Daoy (cell line): ENCODE measurements at regions not wholly inside any gene's neighbourhood (a gene's known extent, or its start where the extent isn't known, plus 50 kb on each side); places are given as distances from the start of the nearest gene placed in this dataset.
"Not testable (repeated sequence)": the region's sequence is repeated elsewhere in the genome, so short reads cannot be mapped to it uniquely, and the experiment has no call there.

ENCODE experiments used
- DNase-seq: peaks from one replicate; pipeline ENCODE4 v3.0.0-alpha.2; 2015; ENCODE audit warnings: low read depth

DNA sequence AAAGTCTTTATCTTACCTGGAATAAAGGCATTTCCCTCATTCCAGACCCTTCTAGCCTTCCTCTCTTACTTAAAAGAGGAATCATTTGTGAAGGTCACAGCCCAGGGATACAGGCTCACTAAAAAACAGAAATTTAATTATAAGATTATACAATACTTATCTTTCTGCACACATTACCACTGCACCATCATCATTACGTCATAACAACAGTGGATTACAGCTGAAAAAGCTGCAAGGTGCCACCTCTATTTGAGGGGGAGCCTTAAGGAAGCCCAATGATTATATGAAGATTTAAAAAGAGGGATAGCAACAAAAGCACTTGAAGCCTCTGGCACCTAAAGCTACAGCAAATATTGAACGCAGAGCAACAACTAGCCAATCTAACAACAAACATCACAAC, 452.9 kb upstream of the EYS start:
- DNase-seq = no peak

DNA sequence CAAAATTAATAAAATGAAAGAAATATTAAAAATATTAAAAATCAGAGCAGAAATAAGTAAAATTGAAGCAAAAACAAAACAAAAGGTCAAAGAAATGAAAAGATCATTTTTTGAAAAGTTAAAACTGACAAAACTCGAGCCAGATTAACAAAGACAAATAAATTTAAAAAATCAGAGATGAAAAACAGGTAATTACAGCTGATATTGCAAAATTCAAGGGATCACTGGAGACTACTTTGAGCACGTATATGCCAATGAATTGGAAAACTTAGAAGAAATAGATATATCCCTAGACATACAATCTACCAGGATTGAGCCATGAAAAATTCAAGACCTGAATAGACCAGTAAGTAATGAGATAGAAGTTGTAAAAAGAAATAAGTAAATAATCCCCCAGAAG, 446.2 kb upstream of the EYS start:
- DNase-seq = no peak

DNA sequence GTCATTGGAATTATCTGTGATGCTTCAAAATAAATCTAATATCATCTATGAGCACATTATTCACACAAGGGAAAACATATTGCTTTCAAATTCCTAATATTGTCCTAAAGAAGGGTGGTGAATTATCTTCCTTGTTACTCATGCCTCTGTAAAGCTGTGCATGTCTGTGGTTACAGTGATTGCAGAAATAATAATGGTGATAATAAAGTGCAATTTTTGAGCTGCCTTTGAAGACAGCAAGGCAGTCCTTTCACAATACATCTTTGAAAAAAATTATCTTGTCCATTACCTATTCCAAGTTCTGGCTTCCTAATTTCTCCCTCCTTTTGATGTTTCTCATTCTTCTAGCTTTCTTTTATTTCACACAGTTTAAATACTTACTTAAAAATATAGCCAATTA, 442.1 kb upstream of the EYS start:
- DNase-seq = no peak

DNA sequence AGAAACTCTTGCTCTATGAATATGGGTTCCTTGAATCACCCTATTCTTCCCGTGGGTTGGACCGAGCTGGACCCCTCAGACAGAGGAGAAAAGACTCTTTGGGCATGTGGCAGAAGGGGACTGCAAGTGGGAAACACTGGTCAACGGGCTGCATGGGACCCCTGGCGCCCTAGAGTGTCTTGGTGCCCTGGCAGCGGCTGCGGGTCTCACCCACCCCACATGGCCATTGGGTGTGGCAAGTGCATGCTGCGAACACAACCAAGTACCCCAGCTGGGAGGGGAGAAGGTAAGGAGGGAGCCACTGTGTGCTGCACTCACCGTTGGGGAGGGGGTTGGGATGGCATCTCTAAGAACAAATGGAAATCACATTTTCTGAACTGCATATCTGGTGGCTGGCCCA, 438.8 kb upstream of the EYS start:
- no peak for DNase-seq

DNA sequence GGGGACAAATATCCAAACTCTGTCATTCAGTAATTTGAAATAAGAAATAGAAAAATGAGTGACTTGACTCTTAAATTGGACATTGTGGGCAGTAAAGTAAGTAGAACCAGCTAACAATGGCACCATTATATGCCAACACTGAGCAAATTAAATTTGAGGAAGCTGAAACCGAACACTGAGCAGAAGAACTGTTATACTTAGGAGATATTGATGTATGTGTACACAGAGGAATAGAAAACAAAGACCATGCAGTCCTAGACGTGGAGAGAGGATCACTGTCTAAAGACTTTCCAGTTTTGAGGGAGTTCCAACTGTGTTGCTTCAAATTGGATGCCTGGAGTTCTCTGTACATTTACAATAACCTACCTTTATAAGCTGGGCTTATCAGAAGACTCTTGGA, 427.0 kb upstream of the EYS start:
- DNase-seq = no peak

DNA sequence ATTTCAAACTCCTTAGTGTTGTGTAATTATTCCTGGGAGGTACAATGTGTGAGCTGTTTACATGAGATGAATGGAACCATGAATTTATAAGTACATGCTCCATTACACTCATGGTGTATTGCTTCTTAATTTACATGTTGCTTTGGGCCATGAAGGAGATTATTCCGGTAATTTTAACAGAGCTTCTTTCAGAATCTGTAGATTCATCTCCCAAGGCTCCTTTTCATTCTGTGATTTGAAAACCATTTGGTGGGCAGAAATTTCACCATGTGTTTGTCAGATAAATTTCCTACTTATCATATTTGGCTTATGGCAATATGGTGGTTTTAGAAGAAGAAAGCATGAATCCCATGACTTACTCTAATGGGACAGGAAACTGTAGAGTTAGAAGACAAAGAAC, 421.6 kb upstream of the EYS start:
- no peak for DNase-seq

DNA sequence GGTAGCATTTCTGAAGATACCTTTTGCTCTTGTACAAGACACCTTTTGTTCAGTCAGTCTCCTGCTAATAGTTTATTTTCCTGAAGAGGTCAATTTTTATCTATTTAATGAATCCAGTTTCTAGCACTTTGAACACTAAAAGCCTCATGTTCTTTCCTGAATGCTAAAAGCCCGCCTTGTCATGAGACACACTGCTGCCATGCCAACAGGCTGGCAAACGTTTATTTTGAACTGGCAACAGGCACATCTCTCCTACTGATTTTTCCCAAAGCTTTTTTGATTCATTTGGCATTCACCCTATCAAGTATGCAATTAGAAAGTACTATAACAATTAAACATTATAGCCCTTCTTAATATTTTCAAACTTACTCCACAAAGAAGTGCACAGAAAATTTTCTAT, 421.2 kb upstream of the EYS start:
- no peak for DNase-seq

DNA sequence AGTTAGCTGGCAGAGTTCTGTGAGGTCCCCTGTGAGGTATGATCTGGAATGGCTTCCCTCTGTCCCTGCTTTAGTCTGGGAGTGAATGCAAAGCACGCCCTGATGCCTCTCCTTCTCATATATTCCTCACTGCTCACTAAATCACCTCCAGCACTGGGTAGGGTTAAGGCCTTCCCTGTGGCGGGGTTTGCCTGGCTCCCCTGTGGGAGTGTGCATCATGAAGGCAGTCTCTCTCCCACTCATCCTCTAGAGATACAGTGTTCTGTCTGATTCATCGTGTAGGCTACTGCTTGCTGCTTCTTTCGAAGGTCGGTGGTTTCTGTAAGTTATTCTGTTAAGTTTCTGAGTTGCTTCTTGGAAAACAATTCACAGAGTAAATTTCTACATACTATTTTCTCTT, 420.0 kb upstream of the EYS start:
- no peak for DNase-seq

DNA sequence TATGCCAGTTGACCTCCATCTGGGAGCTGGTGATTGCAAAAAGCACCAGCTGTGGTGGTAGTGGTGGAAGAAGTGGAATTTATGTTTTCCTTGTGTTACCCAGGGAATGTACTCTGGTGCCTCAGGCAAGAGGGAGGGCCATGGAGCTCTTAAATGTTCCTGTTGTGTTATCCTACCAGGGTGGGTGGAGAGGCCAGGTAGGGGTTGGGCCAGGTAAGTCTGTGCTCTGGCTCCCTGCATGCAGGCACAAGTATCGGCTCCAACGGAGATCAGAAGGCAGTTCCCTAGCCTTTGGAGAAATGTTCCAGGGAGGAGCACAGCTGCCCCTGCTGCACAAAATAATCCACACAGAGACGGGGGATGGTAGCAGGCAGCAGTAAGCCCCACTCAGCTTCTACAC, 419.3 kb upstream of the EYS start:
- no peak for DNase-seq

DNA sequence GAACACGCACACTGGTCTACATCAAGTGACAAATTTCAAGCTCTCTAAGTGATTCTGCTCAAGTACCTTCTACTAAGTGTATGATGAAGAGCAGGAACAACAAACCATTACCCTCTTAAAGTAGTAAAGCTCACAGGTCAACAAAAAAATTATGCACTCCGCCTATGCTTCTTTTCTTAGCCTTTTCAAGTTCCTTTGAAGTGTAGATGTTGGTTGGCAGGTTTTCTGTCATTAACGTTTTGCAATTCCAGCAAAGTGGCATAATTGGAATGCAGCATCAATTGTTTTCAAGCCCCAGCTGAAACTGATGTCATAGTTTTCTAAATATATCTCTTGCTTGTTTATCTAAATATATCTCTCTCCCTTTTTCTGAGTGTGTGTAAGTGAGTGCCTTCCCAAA, 396.9 kb upstream of the EYS start:
- DNase-seq = no peak

DNA sequence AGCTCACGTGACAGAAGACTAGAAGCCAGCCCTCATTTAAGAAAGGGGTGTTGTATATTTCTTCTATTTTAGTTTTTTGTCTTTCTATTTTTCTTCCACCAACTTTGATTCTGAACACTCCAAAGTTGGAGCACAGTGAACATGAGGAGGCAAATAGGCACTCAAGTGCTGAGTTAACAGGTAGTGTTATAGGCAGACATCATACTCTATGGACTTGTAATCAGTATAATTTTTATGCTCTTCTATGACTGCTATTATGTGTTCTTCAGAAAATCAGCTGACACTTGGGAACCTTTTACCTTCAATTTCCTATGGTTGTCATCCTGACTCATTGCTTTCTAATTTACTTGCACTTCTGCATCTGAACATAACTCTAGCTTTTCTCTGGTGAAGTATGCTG, 396.3 kb upstream of the EYS start:
- no peak for DNase-seq

DNA sequence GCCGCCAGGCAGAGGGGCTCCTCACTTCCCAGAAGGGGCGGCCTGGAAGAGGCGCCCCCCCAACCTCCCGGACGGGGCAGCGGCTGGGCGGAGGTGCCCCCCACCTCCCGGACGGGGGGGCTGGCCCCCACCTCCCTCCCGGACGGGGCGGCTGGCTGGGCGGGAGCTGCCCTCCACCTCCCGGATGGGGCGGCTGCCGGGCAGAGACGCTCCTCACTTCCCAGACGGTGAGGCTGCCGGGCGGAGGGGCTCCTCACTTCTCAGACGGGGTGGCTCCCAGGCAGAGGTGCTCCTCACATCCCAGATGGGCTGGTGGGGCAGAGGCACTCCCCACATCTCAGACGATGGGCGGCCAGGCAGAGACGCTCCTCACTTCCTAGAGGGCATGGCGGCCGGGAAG, 389.7 kb upstream of the EYS start:
- no peak for DNase-seq

DNA sequence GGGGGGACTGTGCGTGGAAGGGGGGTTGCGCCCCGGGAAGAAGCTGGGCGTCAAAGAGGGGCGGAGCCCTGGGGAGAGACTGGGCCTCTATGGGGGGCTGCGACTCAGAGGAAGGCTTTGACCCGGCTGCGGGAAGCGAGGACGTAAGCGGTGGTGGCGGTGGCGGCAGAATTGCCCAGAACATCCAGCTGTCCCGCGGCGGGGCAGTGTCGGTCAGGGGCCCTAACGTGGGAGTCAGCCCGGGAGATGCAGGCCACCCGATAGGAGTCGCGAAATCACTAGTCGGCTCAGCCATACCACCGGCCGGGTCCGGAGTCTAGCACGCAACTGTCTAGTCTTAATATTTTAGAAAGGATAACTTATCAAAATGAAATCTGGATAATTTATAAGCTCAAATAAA, 387.6 kb upstream of the EYS start:
- no peak for DNase-seq

DNA sequence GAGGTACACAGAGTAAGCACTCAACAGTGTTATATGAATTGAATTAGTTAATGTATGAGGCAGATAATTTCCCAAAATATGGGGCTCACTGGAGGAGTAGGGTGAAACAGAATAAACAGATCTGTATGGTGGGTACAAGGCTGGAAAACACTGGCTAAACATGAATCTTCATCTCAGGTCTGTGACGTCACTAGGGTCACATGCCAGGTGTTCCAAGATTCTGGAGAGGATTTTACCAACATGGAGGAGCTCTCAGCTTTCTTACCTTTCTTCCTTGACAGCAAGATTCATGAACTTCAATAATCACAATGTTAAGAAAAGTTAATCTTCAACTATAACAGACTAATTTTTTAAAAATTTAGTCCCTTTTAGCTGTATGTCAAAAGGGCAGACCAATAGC, 385.3 kb upstream of the EYS start:
- DNase-seq = not testable (repeated sequence)

DNA sequence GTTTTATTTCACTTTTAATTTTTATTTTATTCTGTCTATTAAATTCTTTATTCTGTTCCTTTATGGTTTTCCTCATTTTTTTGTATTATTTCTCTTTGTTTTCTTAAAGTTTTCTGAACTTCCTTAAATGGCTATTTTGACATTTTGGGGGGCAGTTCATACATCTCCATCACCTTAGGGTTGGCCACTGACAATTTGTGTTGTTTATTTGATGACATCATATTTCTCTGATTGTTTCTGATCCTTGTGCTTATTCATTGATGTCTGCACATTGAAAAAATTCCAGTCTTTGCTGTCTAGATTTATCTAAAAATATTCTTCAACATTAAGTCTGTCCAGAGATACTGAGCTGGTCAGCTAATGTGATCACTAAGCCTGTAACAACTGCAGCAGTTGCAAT, 379.5 kb upstream of the EYS start:
- no peak for DNase-seq

DNA sequence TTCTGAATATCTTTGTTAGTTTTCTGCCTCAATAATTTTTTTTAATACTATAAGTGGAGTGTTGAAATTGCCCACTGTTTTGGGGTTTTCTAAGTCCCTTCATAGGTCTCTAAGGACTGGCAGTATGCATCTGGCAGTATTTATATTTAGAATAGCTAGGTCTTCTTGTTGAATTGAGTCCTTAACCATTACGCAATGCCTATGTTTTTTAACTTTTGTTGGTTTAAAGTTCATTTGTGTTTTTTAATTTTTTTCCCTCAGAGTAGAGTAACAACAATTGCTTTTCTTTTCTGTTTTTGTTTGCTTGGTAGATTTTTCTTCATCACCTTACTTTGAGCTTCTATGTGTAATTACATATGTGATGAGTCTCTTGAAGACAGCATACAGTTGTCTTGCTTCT, 375.9 kb upstream of the EYS start:
- no peak for DNase-seq

DNA sequence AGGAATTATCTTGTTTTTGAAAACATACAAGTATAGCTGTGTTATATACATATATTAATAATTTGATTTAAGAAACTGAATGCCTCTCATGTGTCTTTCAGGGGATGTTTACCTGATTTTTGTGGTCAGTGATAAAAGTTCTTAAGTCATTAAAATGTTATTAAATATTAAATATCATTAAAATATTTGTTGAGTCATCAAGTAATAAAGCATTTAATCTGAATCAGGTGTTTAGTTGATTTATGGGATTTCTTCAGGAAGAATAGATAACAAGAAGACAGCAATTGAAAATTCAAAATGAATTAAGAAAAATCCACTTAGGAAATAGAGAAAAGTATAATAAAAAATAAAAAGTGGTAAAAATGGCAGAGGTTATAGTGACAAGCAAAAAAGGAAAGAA, 361.9 kb upstream of the EYS start:
- no peak for DNase-seq

DNA sequence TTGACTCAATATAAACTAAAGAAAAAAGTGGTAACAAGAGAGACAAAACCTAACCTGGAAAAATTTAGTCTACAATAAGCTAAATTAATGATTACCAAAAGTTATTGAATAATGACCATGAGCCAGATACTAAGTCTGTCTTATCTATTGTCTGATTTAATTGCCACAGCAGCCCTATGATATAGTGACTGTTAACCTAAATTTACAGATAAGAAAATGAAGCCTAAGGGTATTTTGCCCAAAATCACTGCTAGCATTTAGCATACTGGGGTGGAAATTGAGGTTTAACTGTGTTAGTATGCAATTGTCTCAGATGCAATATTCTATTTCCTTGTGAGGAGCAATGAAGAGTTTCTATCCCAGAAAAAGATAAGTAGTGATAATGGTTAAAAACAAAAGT, 361.0 kb upstream of the EYS start:
- no peak for DNase-seq

DNA sequence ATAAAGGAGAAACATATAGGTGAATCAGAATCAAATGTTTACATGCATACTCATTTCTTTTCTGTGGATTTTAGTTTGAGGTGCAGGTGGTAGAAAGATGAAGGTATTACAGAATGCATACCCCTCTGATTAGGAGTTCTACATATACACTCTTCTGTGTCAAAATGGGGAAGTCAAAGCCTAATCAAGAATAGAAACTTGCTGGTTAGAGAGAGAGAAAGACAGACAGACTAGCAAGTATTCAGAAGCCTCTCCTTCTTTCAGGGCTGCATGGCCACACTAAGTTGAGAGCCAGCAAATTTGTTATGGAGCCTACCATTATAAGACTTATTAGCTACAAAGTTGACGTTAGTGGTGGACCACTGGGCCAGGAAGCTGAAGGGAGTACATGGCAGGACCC, 358.3 kb upstream of the EYS start:
- DNase-seq = no peak

DNA sequence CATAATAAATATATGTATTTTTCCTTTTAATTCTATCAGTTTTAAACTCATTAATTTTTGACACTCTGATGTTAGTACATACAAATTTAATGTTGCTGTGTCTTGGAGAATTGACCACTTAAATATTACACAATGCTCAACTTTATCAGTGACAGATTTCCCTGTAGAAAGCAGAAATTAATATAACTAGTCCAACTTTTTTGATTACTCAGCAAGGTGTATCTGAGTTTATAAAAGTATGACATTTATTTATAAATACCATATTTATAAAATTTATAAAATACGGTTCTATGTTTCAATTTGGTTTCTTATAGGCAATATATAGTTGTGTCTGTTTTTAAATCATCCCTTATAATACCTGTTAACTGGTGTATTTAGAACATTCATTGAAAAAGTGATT, 350.0 kb upstream of the EYS start:
- no peak for DNase-seq

DNA sequence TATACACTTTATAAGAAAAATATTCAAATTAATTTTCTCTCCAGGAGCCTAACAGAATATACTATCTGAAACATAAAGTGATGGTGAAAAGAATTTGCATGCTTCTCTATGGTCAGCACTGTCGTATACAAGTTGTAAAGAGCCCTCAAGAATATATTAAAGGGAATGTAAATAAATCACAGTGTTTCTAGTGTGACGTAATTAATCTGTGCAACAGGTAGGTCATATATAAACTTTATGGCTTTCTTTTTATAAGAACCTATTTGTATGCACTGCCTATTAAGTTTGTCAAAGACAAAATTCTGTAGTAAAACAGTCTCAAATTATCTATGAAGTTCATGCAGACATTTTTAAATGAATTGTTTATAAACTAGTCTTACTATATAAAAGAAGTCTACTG, 347.9 kb upstream of the EYS start:
- no peak for DNase-seq

DNA sequence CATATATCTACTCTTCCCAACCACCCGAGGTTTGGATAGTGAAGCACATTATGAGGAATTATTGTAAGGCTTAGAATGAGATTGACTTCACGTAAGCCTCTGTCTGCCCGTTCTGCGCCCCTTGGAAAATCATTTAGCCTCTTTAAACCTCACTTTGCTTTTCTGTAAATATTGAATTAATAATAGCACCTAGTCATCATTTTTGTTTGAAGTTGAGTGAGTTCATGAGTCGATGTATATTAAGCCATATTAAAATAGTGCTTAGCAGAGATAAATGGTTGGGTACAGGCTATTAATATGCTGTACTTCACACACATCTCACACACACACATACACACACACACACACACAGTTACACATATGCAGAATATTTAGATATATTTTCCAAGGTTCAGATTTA, 344.8 kb upstream of the EYS start:
- no peak for DNase-seq

DNA sequence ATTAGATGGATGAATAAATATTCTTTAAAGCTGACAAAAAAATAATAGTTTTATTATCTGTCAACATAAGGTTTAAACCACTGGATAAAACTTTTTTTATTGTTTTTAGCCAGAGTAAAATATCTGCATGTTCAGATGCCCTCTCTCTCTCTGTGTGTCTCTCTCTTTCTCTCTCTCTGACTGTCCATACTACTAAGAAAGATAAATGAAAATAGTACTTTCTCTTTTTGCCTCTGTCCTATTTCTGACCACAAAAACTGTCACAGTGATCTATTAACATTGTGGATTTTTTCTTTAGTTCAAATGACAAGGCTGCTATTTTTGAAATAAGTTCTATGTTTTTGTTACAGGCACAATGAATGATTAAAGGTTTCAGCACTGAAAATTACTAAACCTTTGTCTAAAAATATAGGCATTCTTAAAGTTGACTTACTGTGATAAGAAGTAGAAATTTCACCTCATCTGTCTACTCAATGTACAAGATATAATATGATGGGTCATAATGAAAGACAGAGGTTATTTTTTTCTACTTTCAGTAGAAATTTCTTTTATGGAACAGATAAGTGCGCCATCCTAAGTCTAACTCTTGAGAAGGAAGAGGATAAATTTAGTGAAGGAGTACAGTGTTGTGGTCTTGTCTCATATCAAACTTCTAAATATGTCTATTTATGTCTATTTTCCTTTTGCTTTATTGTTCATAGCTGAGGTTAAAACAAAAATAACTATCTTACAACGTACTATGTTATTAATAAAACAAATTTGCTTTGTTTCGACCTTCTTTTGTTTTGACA, 341.9 kb upstream of the EYS start:
- DNase-seq = no peak

DNA sequence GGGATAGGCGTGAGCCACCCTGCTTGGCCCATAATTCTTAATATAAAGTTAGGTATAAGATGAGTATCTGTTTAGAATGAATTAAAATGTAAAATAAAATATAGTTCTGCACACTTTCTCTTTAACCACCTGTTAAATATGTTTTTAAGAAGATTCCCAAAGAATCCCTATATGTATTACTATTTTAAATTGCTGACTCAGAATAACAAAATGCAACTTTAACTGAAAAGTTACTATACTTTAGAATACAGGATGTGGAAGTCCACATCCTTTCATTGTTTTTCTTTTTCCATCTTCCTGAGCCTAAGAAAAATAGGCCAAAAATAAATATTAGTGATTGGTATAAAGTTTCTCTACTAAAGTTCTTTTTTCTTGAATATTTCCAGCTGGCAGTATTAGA, 325.6 kb upstream of the EYS start:
- DNase-seq = no peak

DNA sequence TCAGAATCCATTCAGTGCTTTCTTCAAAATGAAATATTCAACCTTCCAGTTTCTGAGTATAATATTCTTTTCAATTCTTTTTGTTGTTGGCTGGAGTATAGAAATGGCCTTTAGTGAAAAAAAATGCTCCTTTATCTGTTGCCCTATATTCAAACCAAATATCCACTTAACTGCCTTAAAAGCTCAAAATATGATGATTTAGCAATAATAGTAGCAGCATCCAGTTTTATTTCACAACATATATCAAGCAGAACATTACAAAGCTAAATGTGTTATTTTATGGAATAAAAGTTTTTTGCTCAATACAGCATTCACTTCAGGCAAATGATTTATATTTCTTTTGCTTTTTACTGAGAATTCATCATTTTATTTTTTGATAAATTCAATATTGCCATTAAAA, 322.4 kb upstream of the EYS start:
- DNase-seq = no peak
